ENCODE measurements at regions not wholly inside any gene's neighbourhood (a gene's known extent, or its start where the extent isn't known, plus 50 kb on each side); places are given as distances from the start of the nearest gene placed in this dataset.

- H3K4me3 ChIP-seq (ENCODE audit: low read depth, low read length) = no peak overlapping the region
- TF ChIP-seq, protein P1, sequence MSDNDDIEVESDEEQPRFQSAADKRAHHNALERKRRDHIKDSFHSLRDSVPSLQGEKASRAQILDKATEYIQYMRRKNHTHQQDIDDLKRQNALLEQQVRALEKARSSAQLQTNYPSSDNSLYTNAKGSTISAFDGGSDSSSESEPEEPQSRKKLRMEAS (IDR thresholded peaks at IDR 0.05; ENCODE audit: low read depth, low read length) = no peak
- TF ChIP-seq POLR2A (IDR thresholded peaks at IDR 0.05; ENCODE audit: extremely low read depth, insufficient read length) = no peak
- no peak for TF ChIP-seq MYC (IDR thresholded peaks at IDR 0.05; ENCODE audit: low read depth, low read length)
- TF ChIP-seq, protein P2, sequence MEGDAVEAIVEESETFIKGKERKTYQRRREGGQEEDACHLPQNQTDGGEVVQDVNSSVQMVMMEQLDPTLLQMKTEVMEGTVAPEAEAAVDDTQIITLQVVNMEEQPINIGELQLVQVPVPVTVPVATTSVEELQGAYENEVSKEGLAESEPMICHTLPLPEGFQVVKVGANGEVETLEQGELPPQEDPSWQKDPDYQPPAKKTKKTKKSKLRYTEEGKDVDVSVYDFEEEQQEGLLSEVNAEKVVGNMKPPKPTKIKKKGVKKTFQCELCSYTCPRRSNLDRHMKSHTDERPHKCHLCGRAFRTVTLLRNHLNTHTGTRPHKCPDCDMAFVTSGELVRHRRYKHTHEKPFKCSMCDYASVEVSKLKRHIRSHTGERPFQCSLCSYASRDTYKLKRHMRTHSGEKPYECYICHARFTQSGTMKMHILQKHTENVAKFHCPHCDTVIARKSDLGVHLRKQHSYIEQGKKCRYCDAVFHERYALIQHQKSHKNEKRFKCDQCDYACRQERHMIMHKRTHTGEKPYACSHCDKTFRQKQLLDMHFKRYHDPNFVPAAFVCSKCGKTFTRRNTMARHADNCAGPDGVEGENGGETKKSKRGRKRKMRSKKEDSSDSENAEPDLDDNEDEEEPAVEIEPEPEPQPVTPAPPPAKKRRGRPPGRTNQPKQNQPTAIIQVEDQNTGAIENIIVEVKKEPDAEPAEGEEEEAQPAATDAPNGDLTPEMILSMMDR (IDR thresholded peaks at IDR 0.05; ENCODE audit: low read depth, low read length) = no peak
- no peak for DNase-seq (ENCODE audit: low read depth)
These were observed 246.0 kb downstream of the NAF1 start for GRCh38 chr4:162920649-162921048.

DNA sequence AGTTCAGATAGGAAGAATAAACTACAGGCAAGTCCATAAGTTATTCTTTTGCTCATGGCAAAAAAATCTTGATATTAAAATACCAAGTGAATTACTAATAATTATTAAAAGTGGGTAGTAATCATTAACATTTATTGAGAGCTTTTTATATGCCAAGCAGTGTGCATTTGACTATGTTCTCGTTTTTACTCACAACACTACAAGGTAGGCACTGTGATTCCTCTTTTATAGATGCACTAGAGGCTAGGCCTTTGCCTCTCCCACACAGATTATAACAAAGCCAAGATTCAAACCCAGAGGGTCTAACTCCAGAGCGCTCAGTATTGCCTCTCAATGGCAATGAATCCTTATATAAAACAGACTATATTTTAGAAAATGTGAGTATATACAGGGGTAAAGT lies 254.2 kb downstream of the NAF1 start:
- no peak overlapping the region for H3K4me3 ChIP-seq (ENCODE audit: low read depth, low read length)
- no peak for TF ChIP-seq MYC (IDR thresholded peaks at IDR 0.05; ENCODE audit: low read depth, low read length)
- TF ChIP-seq, protein P1 (IDR thresholded peaks at IDR 0.05; ENCODE audit: low read depth, low read length) = no peak
- TF ChIP-seq, protein P2 (IDR thresholded peaks at IDR 0.05; ENCODE audit: low read depth, low read length) = no peak
- no peak for TF ChIP-seq POLR2A (IDR thresholded peaks at IDR 0.05; ENCODE audit: extremely low read depth, insufficient read length)
- no peak for DNase-seq (ENCODE audit: low read depth)

DNA sequence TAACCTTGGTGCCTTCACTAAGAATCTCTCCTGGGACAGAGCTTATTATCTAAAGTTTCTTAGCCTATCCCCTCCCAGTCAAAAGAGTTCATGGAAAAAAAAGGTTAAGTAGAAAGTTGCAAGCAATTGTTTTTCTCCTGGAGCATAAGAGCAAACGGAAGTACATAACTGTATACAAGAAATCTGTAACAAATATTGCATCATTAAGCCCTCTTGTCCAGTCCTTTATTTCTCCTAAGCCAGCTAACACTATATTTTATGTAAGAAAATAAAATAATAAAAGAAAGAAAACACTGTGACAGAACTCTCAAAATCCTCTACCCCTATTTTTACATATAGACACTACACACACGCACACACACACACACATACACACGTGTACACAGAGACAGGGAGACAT lies 255.3 kb downstream of the NAF1 start:
- DNase-seq (ENCODE audit: low read depth) = no peak
- H3K4me3 ChIP-seq (ENCODE audit: low read depth, low read length) = no peak overlapping the region
- no peak for TF ChIP-seq POLR2A (IDR thresholded peaks at IDR 0.05; ENCODE audit: extremely low read depth, insufficient read length)
- TF ChIP-seq, protein P1 (IDR thresholded peaks at IDR 0.05; ENCODE audit: low read depth, low read length) = no peak

- TF ChIP-seq MYC (IDR thresholded peaks at IDR 0.05; ENCODE audit: low read depth, low read length) (no peak), POLR2A (IDR thresholded peaks at IDR 0.05; ENCODE audit: extremely low read depth, insufficient read length) (no peak)
- TF ChIP-seq, protein P1 (IDR thresholded peaks at IDR 0.05; ENCODE audit: low read depth, low read length) = no peak
- TF ChIP-seq, protein P2 (IDR thresholded peaks at IDR 0.05; ENCODE audit: low read depth, low read length) = no peak
- DNase-seq (ENCODE audit: low read depth) = peak; percentile 28
These were observed 256.7 kb downstream of the NAF1 start for GRCh38 chr4:162909952-162910351.

GRCh38 chr4:162894387-162894786 lies 272.3 kb downstream of the NAF1 start:
- TF ChIP-seq, protein P1 (IDR thresholded peaks at IDR 0.05; ENCODE audit: low read depth, low read length) = no peak
- TF ChIP-seq POLR2A (IDR thresholded peaks at IDR 0.05; ENCODE audit: extremely low read depth, insufficient read length) (no peak), MYC (IDR thresholded peaks at IDR 0.05; ENCODE audit: low read depth, low read length) (no peak)
- TF ChIP-seq, protein P2 (IDR thresholded peaks at IDR 0.05; ENCODE audit: low read depth, low read length) = no peak
- DNase-seq (ENCODE audit: low read depth) = no peak
- no peak overlapping the region for H3K4me3 ChIP-seq (ENCODE audit: low read depth, low read length)

More at GRCh38 chr4:162909952-162910351, 256.7 kb downstream of the NAF1 start:
- no peak overlapping the region for H3K4me3 ChIP-seq (ENCODE audit: low read depth, low read length)

DNA sequence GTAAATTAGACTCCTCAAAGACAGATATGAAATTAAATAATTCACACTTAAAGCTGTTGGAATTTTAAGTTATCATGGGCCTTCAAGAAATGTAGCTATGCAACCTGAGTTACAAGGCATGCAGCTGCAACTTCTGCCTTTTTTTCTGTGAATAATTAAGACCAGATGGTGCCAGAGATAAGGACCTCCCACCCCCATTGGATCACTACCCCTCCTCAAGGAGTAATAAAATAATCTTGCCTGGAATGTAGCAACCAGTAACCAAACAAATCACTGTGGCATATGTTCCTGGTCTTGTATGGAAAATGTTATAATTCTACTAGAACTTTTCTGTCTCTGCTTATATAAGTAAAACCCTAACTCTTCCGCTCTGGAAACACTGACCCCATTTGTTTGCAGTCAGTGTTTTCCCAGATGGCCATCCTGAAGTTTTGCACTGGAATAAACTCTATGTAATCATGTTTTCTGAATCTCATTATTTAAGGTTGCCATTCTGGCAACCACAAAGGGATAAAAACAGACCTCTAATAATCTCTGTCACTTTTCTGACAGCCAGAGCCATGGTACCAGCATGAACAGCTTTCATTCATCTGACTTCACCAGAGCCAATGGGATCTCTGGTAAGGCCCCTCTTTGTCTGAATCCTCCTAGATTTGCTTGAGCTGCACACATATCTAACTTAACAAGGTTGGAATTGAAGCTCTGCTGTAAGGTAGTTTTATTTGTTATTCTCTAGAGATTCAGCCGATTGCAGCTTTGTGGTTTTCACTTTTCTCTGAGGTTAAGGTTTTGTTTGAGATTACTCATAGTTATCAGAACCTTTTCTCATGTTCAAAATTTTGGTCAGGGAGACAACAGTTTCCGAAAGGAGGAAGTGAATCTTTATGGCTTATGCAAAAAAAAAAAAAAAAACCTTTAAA lies 274.6 kb downstream of the NAF1 start:
- no peak for TF ChIP-seq MYC (IDR thresholded peaks at IDR 0.05; ENCODE audit: low read depth, low read length)
- TF ChIP-seq, protein P1 (IDR thresholded peaks at IDR 0.05; ENCODE audit: low read depth, low read length) = no peak
- TF ChIP-seq POLR2A (IDR thresholded peaks at IDR 0.05; ENCODE audit: extremely low read depth, insufficient read length) = no peak
- TF ChIP-seq, protein P2 (IDR thresholded peaks at IDR 0.05; ENCODE audit: low read depth, low read length) = no peak
- DNase-seq (ENCODE audit: low read depth) = peak; percentile 59
- no peak overlapping the region for H3K4me3 ChIP-seq (ENCODE audit: low read depth, low read length)

Measured in NB4 (cell line).